Keratinocyte (primary cell): ENCODE measurements at regions not wholly inside any gene's neighbourhood (a gene's known extent, or its start where the extent isn't known, plus 50 kb on each side); places are given as distances from the start of the nearest gene placed in this dataset.

Source experiments
- EZH2 ChIP-seq: IDR thresholded peaks from one replicate; pipeline ENCODE4 v1.6.1; 2012; ENCODE audit warnings: inconsistent platforms, mild to moderate bottlenecking, low read length, moderate library complexity
- TF ChIP-seq, protein P1 (sequence below), 3 experiments: IDR thresholded peaks in 1 of 3; conservative IDR thresholded peaks in 1 of 3; optimal IDR thresholded peaks in 1 of 3; 2 replicates in 2 of 3; 3 replicates in 1 of 3; pipeline versions ENCODE3 to v1.5.1; 2011; ENCODE audit warnings: low read length in 3 of 3, mild to moderate bottlenecking in 3 of 3, moderate library complexity in 2 of 3, control low read depth in 1 of 3, inconsistent platforms in 1 of 3; ENCODE audit not compliant: insufficient read depth in 2 of 3; ENCODE audit errors: extremely low read depth in 1 of 3

DNA sequence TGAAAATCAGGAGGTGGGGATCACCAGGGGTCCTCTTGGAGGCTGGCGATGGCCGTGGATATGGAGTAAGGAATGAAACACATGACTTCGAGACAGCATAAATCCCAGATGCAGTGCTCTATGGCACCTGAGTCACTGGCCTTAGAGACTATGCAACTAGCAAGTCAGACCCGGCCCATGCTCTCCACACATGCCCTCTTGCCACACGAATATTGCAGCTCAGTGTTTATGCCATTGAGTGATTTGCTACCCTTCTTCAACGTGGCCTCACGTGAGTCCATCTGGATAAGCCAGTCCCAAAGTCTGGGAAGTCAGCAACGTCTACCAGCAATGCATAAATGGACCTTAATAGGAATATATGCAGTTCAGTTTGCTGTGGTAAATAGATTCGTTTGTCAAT lies 466.3 kb downstream of the CD83 start:
- TF ChIP-seq, protein P1, sequence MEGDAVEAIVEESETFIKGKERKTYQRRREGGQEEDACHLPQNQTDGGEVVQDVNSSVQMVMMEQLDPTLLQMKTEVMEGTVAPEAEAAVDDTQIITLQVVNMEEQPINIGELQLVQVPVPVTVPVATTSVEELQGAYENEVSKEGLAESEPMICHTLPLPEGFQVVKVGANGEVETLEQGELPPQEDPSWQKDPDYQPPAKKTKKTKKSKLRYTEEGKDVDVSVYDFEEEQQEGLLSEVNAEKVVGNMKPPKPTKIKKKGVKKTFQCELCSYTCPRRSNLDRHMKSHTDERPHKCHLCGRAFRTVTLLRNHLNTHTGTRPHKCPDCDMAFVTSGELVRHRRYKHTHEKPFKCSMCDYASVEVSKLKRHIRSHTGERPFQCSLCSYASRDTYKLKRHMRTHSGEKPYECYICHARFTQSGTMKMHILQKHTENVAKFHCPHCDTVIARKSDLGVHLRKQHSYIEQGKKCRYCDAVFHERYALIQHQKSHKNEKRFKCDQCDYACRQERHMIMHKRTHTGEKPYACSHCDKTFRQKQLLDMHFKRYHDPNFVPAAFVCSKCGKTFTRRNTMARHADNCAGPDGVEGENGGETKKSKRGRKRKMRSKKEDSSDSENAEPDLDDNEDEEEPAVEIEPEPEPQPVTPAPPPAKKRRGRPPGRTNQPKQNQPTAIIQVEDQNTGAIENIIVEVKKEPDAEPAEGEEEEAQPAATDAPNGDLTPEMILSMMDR (optimal IDR thresholded peaks at IDR 0.05 in 1 of 3, IDR thresholded peaks at IDR 0.05 in 1 of 3, conservative IDR thresholded peaks at IDR 0.05 in 1 of 3; ENCODE audit: extremely low read depth in 1 of 3, insufficient read depth in 2 of 3, low read length in 3 of 3) = no peak
- TF ChIP-seq EZH2 = no peak
